Lower leg skin (tissue), 3 donors: ENCODE measurements at regions not wholly inside any gene's neighbourhood (a gene's known extent, or its start where the extent isn't known, plus 50 kb on each side); places are given as distances from the start of the nearest gene placed in this dataset.

Experiments
- CTCF ChIP-seq, 3 donors: fragments of 450-650 bp; IDR thresholded peaks; one replicate each; pipeline ENCODE4 v1.5.1; 2016; ENCODE audit warnings: antibody characterized with exemption in 3 of 3, mild to moderate bottlenecking in 3 of 3, moderate library complexity in 2 of 3
- POLR2A ChIP-seq, 2 donors: fragments of 450-650 bp; IDR thresholded peaks; one replicate each; pipeline ENCODE4 v1.6.1; 2016 to 2017; ENCODE audit warnings: antibody characterized with exemption in 2 of 2, mild to moderate bottlenecking in 1 of 2, moderate library complexity in 1 of 2

- TF ChIP-seq POLR2A (IDR thresholded peaks at IDR 0.05) = no peak
- TF ChIP-seq CTCF (IDR thresholded peaks at IDR 0.05) = no peak
Observed at GRCh38 chr2:15725782-15726112, 134.1 kb downstream of the DDX1 start.
